K562 (cell line): ENCODE measurements at regions not wholly inside any gene's neighbourhood (a gene's known extent, or its start where the extent isn't known, plus 50 kb on each side); places are given as distances from the start of the nearest gene placed in this dataset.

Experiments used
- DMBX1 ChIP-seq: fragments of 250-450 bp; sonication (Bioruptor Pico); IDR thresholded peaks from 2 replicates; pipeline ENCODE4 v1.8.0; 2022; ENCODE audit warnings: inconsistent platforms, mild to moderate bottlenecking, moderate library complexity, borderline replicate concordance
- HMG20A ChIP-seq: fragments of 450-650 bp; formaldehyde crosslinking; conservative IDR thresholded peaks from 2 replicates; pipeline ENCODE4 v1.4.0; 2020; ENCODE audit warnings: mild to moderate bottlenecking, mixed read lengths
- KLF6 ChIP-seq: fragments of 250-450 bp; sonication (Bioruptor Pico); IDR thresholded peaks from 2 replicates; pipeline ENCODE4 v1.4.0; 2020; ENCODE audit warnings: mild to moderate bottlenecking, moderate library complexity, borderline replicate concordance
- MBD2 ChIP-seq: sonication (generic); IDR thresholded peaks from 2 replicates; pipeline ENCODE4 v1.6.1; 2016; ENCODE audit warnings: low read depth, borderline replicate concordance
- NCOR1 ChIP-seq: fragments of 450-650 bp; IDR thresholded peaks from 2 replicates; pipeline ENCODE4 v1.6.1; 2016; ENCODE audit warnings: mild to moderate bottlenecking, moderate library complexity
- NFRKB ChIP-seq: fragments of 450-650 bp; IDR thresholded peaks from 2 replicates; pipeline ENCODE4 v1.6.1; 2016; ENCODE audit warnings: low read depth
- NR2C1 ChIP-seq, 2 experiments: fragments of 450-650 bp; IDR thresholded peaks; 2 replicates each; pipeline ENCODE4 v1.6.1; 2017; ENCODE audit warnings: mild to moderate bottlenecking in 2 of 2, antibody characterized with exemption in 1 of 2, inconsistent platforms in 1 of 2, missing compliant biosample characterization in 1 of 2, missing genetic modification characterization in 1 of 2
- PTTG1 ChIP-seq: fragments of 450-650 bp; IDR thresholded peaks from 2 replicates; pipeline ENCODE4 v1.6.1; 2016; ENCODE audit warnings: low read depth, mild to moderate bottlenecking, missing genetic modification characterization, missing compliant biosample characterization
- ZNF146 ChIP-seq: IDR thresholded peaks from one replicate; pipeline ENCODE4 v1.6.1; 2018; ENCODE audit warnings: missing compliant biosample characterization; ENCODE audit not compliant: unreplicated experiment
- ZNF253 ChIP-seq: fragments of 250-450 bp; sonication (Bioruptor Pico); conservative IDR thresholded peaks from 2 replicates; pipeline ENCODE4 v1.6.1; 2021; ENCODE audit warnings: mild to moderate bottlenecking
- ZNF277 ChIP-seq: fragments of 250-450 bp; sonication (Bioruptor Pico); IDR thresholded peaks from 2 replicates; pipeline ENCODE4 v1.8.0; 2022; ENCODE audit warnings: inconsistent platforms, mild to moderate bottlenecking, moderate library complexity, borderline replicate concordance
- ZNF592 ChIP-seq: fragments of 450-650 bp; IDR thresholded peaks from 2 replicates; pipeline ENCODE4 v1.6.1; 2017; ENCODE audit warnings: antibody characterized with exemption, mild to moderate bottlenecking
- ZNF79 ChIP-seq: fragments of 250-450 bp; sonication (Bioruptor Pico); IDR thresholded peaks from 2 replicates; pipeline ENCODE4 v1.4.0; 2020; ENCODE audit warnings: low read depth, mild to moderate bottlenecking, moderate library complexity
- TF ChIP-seq, protein P1 (sequence below): fragments of 450-650 bp; IDR thresholded peaks from 2 replicates; pipeline ENCODE4 v1.6.1; 2017; ENCODE audit warnings: mild to moderate bottlenecking, moderate library complexity
- TF ChIP-seq, protein P2 (sequence below): fragments of 450-650 bp; conservative IDR thresholded peaks from 2 replicates; pipeline ENCODE4 v1.6.1; 2016; ENCODE audit warnings: missing genetic modification characterization, low read depth, mild to moderate bottlenecking, control low read depth, missing compliant biosample characterization
- TF ChIP-seq, protein P3 (sequence below): conservative IDR thresholded peaks from 2 replicates; pipeline ENCODE4 v1.6.1; 2011; ENCODE audit warnings: low read depth, mild to moderate bottlenecking, low read length; ENCODE audit not compliant: control insufficient read depth
- TF ChIP-seq, protein P4 (sequence below): fragments of 250-450 bp; sonication (Bioruptor Pico); IDR thresholded peaks from 2 replicates; pipeline ENCODE4 v1.8.0; 2021; ENCODE audit warnings: moderate library complexity, mild to moderate bottlenecking, inconsistent platforms

- TF ChIP-seq, protein P1, sequence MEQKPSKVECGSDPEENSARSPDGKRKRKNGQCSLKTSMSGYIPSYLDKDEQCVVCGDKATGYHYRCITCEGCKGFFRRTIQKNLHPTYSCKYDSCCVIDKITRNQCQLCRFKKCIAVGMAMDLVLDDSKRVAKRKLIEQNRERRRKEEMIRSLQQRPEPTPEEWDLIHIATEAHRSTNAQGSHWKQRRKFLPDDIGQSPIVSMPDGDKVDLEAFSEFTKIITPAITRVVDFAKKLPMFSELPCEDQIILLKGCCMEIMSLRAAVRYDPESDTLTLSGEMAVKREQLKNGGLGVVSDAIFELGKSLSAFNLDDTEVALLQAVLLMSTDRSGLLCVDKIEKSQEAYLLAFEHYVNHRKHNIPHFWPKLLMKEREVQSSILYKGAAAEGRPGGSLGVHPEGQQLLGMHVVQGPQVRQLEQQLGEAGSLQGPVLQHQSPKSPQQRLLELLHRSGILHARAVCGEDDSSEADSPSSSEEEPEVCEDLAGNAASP, result no peak
- TF ChIP-seq NR2C1 (IDR thresholded peaks at IDR 0.05), result no peak
- TF ChIP-seq NR2C1 (tag; IDR thresholded peaks at IDR 0.05), result peak; percentile 58; the same call in 1 of the 2 replicates
- TF ChIP-seq DMBX1, result peak; percentile 93
- TF ChIP-seq, protein P2, sequence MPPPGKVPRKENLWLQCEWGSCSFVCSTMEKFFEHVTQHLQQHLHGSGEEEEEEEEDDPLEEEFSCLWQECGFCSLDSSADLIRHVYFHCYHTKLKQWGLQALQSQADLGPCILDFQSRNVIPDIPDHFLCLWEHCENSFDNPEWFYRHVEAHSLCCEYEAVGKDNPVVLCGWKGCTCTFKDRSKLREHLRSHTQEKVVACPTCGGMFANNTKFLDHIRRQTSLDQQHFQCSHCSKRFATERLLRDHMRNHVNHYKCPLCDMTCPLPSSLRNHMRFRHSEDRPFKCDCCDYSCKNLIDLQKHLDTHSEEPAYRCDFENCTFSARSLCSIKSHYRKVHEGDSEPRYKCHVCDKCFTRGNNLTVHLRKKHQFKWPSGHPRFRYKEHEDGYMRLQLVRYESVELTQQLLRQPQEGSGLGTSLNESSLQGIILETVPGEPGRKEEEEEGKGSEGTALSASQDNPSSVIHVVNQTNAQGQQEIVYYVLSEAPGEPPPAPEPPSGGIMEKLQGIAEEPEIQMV (tag), result no peak
- TF ChIP-seq ZNF146 (CRISPR knock-in tag), result no peak
- TF ChIP-seq ZNF79 (CRISPR knock-in tag), result peak; percentile 66; the same call in 1 of the 2 replicates
- peak; percentile 68 for TF ChIP-seq PTTG1 (tag)
- TF ChIP-seq NFRKB, result no peak
- no peak for TF ChIP-seq ZNF277
- TF ChIP-seq ZNF592, result peak; percentile 94
- TF ChIP-seq, protein P3, sequence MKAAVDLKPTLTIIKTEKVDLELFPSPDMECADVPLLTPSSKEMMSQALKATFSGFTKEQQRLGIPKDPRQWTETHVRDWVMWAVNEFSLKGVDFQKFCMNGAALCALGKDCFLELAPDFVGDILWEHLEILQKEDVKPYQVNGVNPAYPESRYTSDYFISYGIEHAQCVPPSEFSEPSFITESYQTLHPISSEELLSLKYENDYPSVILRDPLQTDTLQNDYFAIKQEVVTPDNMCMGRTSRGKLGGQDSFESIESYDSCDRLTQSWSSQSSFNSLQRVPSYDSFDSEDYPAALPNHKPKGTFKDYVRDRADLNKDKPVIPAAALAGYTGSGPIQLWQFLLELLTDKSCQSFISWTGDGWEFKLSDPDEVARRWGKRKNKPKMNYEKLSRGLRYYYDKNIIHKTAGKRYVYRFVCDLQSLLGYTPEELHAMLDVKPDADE, result no peak
- no peak for TF ChIP-seq MBD2
- TF ChIP-seq HMG20A (CRISPR knock-in tag), result no peak
- TF ChIP-seq NCOR1, result no peak
- TF ChIP-seq, protein P4, sequence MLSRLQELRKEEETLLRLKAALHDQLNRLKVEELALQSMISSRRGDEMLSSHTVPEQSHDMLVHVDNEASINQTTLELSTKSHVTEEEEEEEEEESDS, result no peak
- no peak for TF ChIP-seq ZNF253 (CRISPR knock-in tag)
- 0 out of 2 replicates have a peak, but pooled peaks have one; percentile 27 for TF ChIP-seq KLF6
Measured at GRCh38 chr3:112736805-112737566, 96.0 kb upstream of the CCDC80 start (continued).
